ENCODE measurements at regions not wholly inside any gene's neighbourhood (a gene's known extent, or its start where the extent isn't known, plus 50 kb on each side); places are given as distances from the start of the nearest gene placed in this dataset.

GRCh38 chr10:17519457-17519856, 65.1 kb upstream of the ST8SIA6 start:
- Histone ChIP-seq H3K4me3 (no peak overlapping the region), H3K36me3 (no peaks in the 10 kb centered on the region), H3K27ac (no peak overlapping the region), H3K4me1 (no peaks in the 10 kb centered on the region), H3K9ac (no peak overlapping the region), H4K20me1 (no peaks in the 10 kb centered on the region), H3K9me3 (replicated peaks in 1 of 11) (peaks cover 0 to 30% (median 9%) of the 10 kb centered on the region in 11 experiments; a peak in 12 of 22 replicates), H3K27me3 (no peaks in the 10 kb centered on the region), H3K4me2 (no peak overlapping the region)
- no peak for TF ChIP-seq Cebpa-rat (IDR thresholded peaks at IDR 0.05)

- H3K9ac ChIP-seq = no peak overlapping the region
- H3K36me3 ChIP-seq = no peaks in the 10 kb centered on the region
- no peak overlapping the region for H3K27ac ChIP-seq
- no peak overlapping the region for H3K4me2 ChIP-seq
- H4K20me1 ChIP-seq = no peaks in the 10 kb centered on the region
- no peak for TF ChIP-seq Cebpa-rat (IDR thresholded peaks at IDR 0.05)
- no peak overlapping the region for H3K4me3 ChIP-seq
- H3K9me3 ChIP-seq (replicated peaks in 1 of 11) = peaks cover 0 to 23% (median 9%) of the 10 kb centered on the region in 11 experiments; a peak in 11 of 22 replicates
- H3K4me1 ChIP-seq = no peaks in the 10 kb centered on the region
- H3K27me3 ChIP-seq = no peaks in the 10 kb centered on the region
Measured at GRCh38 chr10:17518338-17518737, 63.9 kb upstream of the ST8SIA6 start.

- no peaks in the 10 kb centered on the region for H3K27me3 ChIP-seq
- no peaks in the 10 kb centered on the region for H3K36me3 ChIP-seq
- H4K20me1 ChIP-seq = no peaks in the 10 kb centered on the region
- H3K27ac ChIP-seq = no peak overlapping the region
- no peak overlapping the region for H3K9ac ChIP-seq
- no peak overlapping the region for H3K4me3 ChIP-seq
- H3K4me2 ChIP-seq = no peak overlapping the region
- H3K4me1 ChIP-seq = no peaks in the 10 kb centered on the region
- TF ChIP-seq Cebpa-rat (IDR thresholded peaks at IDR 0.05) = no peak
- H3K9me3 ChIP-seq (replicated peaks in 1 of 11) = peaks cover 0 to 21% (median 9%) of the 10 kb centered on the region in 11 experiments; a peak in 9 of 22 replicates
Measured at GRCh38 chr10:17516376-17516775, 62.0 kb upstream of the ST8SIA6 start.

- no peak overlapping the region for H3K4me3 ChIP-seq
- H3K27ac ChIP-seq = no peak overlapping the region
- TF ChIP-seq Cebpa-rat (IDR thresholded peaks at IDR 0.05) = no peak
- no peaks in the 10 kb centered on the region for H3K36me3 ChIP-seq
- no peak overlapping the region for H3K9ac ChIP-seq
- no peaks in the 10 kb centered on the region for H4K20me1 ChIP-seq
- peaks cover 0 to 25% (median 9%) of the 10 kb centered on the region in 11 experiments; a peak in 9 of 22 replicates for H3K9me3 ChIP-seq (replicated peaks in 1 of 11)
- H3K4me1 ChIP-seq = 0 out of 20 replicates have a peak, but pooled peaks cover 0 to 6% (median 0%) of the 10 kb centered on the region in 10 experiments
- H3K27me3 ChIP-seq = no peaks in the 10 kb centered on the region
- no peak overlapping the region for H3K4me2 ChIP-seq
Measured at GRCh38 chr10:17512341-17513001, 58.1 kb upstream of the ST8SIA6 start.

- Histone ChIP-seq H3K36me3 (no peaks in the 10 kb centered on the region), H3K27ac (no peak overlapping the region), H3K9ac (no peak overlapping the region), H3K9me3 (replicated peaks in 1 of 11) (peaks cover 0 to 22% (median 4%) of the 10 kb centered on the region in 11 experiments; a peak in 9 of 22 replicates), H3K4me3 (no peak overlapping the region), H3K27me3 (no peaks in the 10 kb centered on the region), H3K4me2 (no peak overlapping the region), H4K20me1 (no peaks in the 10 kb centered on the region), H3K4me1 (peaks cover 0 to 10% (median 0%) of the 10 kb centered on the region in 10 experiments; a peak in 1 of 20 replicates)
- no peak for TF ChIP-seq Cebpa-rat (IDR thresholded peaks at IDR 0.05)
Measured at GRCh38 chr10:17510242-17510908, 56.0 kb upstream of the ST8SIA6 start.

- Histone ChIP-seq H3K4me3 (no peak overlapping the region), H4K20me1 (no peaks in the 10 kb centered on the region), H3K9ac (no peak overlapping the region), H3K9me3 (replicated peaks in 1 of 11) (peaks cover 0 to 19% (median 0%) of the 10 kb centered on the region in 11 experiments; a peak in 3 of 22 replicates), H3K27me3 (no peaks in the 10 kb centered on the region), H3K36me3 (no peaks in the 10 kb centered on the region), H3K4me1 (peaks cover 0 to 10% (median 0%) of the 10 kb centered on the region in 10 experiments; a peak in 1 of 20 replicates), H3K27ac (no peak overlapping the region), H3K4me2 (no peak overlapping the region)
- no peak for TF ChIP-seq Cebpa-rat (IDR thresholded peaks at IDR 0.05)
Measured at GRCh38 chr10:17507538-17507937, 53.1 kb upstream of the ST8SIA6 start.

GRCh38 chr10:17506856-17507471, 52.6 kb upstream of the ST8SIA6 start:
- H3K4me2 ChIP-seq = no peak overlapping the region
- no peak overlapping the region for H3K4me3 ChIP-seq
- H3K36me3 ChIP-seq = no peaks in the 10 kb centered on the region
- no peaks in the 10 kb centered on the region for H4K20me1 ChIP-seq
- H3K4me1 ChIP-seq = peaks cover 0 to 10% (median 0%) of the 10 kb centered on the region in 10 experiments; a peak in 1 of 20 replicates
- TF ChIP-seq Cebpa-rat (IDR thresholded peaks at IDR 0.05) = no peak
- peaks cover 0 to 19% (median 0%) of the 10 kb centered on the region in 11 experiments; a peak in 3 of 22 replicates for H3K9me3 ChIP-seq (replicated peaks in 1 of 11)
- H3K27ac ChIP-seq = no peak overlapping the region
- no peak overlapping the region for H3K9ac ChIP-seq
- no peaks in the 10 kb centered on the region for H3K27me3 ChIP-seq

GRCh38 chr10:17506390-17506789, 52.0 kb upstream of the ST8SIA6 start:
- TF ChIP-seq Cebpa-rat (IDR thresholded peaks at IDR 0.05) = no peak
- H3K4me2 ChIP-seq = no peak overlapping the region
- peaks cover 0 to 19% (median 0%) of the 10 kb centered on the region in 11 experiments; a peak in 3 of 22 replicates for H3K9me3 ChIP-seq (replicated peaks in 1 of 11)
- no peak overlapping the region for H3K4me3 ChIP-seq
- H4K20me1 ChIP-seq = no peaks in the 10 kb centered on the region
- peaks cover 0 to 10% (median 0%) of the 10 kb centered on the region in 10 experiments; a peak in 1 of 20 replicates for H3K4me1 ChIP-seq
- no peak overlapping the region for H3K9ac ChIP-seq
- no peaks in the 10 kb centered on the region for H3K36me3 ChIP-seq
- no peaks in the 10 kb centered on the region for H3K27me3 ChIP-seq
- H3K27ac ChIP-seq = no peak overlapping the region

- H3K36me3 ChIP-seq = no peaks in the 10 kb centered on the region
- no peak overlapping the region for H3K4me2 ChIP-seq
- H3K4me1 ChIP-seq = peaks cover 0 to 10% (median 0%) of the 10 kb centered on the region in 10 experiments; a peak in 1 of 20 replicates
- no peaks in the 10 kb centered on the region for H3K27me3 ChIP-seq
- H3K4me3 ChIP-seq = no peak overlapping the region
- H3K27ac ChIP-seq = no peak overlapping the region
- H3K9ac ChIP-seq = no peak overlapping the region
- peaks cover 0 to 20% (median 2%) of the 10 kb centered on the region in 11 experiments; a peak in 10 of 22 replicates for H3K9me3 ChIP-seq (replicated peaks in 1 of 11)
- TF ChIP-seq Cebpa-rat (IDR thresholded peaks at IDR 0.05) = no peak
- no peaks in the 10 kb centered on the region for H4K20me1 ChIP-seq
Measured at GRCh38 chr10:17504547-17505245, 50.3 kb upstream of the ST8SIA6 start.
